Body of pancreas (tissue), 4 donors: ENCODE measurements at regions not wholly inside any gene's neighbourhood (a gene's known extent, or its start where the extent isn't known, plus 50 kb on each side); places are given as distances from the start of the nearest gene placed in this dataset.
"Not testable (repeated sequence)": the region's sequence is repeated elsewhere in the genome, so short reads cannot be mapped to it uniquely, and the experiment has no call there.

ENCODE experiments used
- ATAC-seq: fragments of 150-250 bp; one replicate; pipeline ENCODE4 v1.9.1; 2016
- DNase-seq, 4 donors: peaks; one replicate each; pipeline ENCODE4 v3.0.0-alpha.2; 2019
- H3K27ac ChIP-seq, 4 donors: fragments of 200-600 bp; sonication (generic); 1 replicate in 3 of 4; 2 replicates in 1 of 4; pipeline versions ENCODE4 v1.5.1 to v1.6.1; 2016 to 2019; ENCODE audit warnings: mild to moderate bottlenecking in 1 of 4, mixed read lengths in 1 of 4, moderate library complexity in 1 of 4
- H3K27me3 ChIP-seq, 2 donors: fragments of 200-600 bp; sonication (generic); one replicate each; pipeline ENCODE4 v1.6.0; 2016; ENCODE audit warnings: mild to moderate bottlenecking in 1 of 2
- H3K36me3 ChIP-seq, 2 donors: fragments of 200-600 bp; sonication (generic); replicated peaks in 1 of 2; 2 replicates each; pipeline ENCODE4 v1.5.1; 2016; ENCODE audit warnings: low read depth in 2 of 2; ENCODE audit not compliant: insufficient read depth in 1 of 2
- H3K4me1 ChIP-seq: fragments of 200-600 bp; sonication (generic); one replicate; pipeline ENCODE4 v1.6.0; 2016
- H3K4me3 ChIP-seq, 2 donors: fragments of 200-600 bp; sonication (generic); 1 replicate in 1 of 2; 2 replicates in 1 of 2; pipeline ENCODE4 v1.5.1; 2016 to 2019
- H3K9me3 ChIP-seq, 3 donors: fragments of 200-600 bp; sonication (generic); 1 replicate in 2 of 3; 2 replicates in 1 of 3; pipeline ENCODE4 v1.5.1; 2016
- CTCF ChIP-seq, 7 experiments: fragments of 450-650 bp in 4 of 7; fragments of 200-600 bp in 3 of 7; sonication (generic) in 3 of 7; IDR thresholded peaks; one replicate each; pipeline ENCODE4 v1.5.1; 2016 to 2019; ENCODE audit warnings: antibody characterized with exemption in 7 of 7
- POLR2A ChIP-seq, 3 donors: fragments of 450-650 bp; IDR thresholded peaks; one replicate each; pipeline ENCODE4 v1.6.1; 2016; ENCODE audit warnings: antibody characterized with exemption in 3 of 3, mild to moderate bottlenecking in 2 of 3
- WGBS, 2 donors: methylation state at CpG; one replicate each; pipeline ENCODE4 v1.1.5; 2017; 5-methylcytosine and 5-hydroxymethylcytosine counted together
- intact Hi-C: fragments of 100-400 bp; cut with DNase I; formaldehyde crosslinking; loops from one replicate; pipeline ENCODE4 v1.15.1; 2023

GRCh38 chr1:148362626-148363438 lies 120.3 kb downstream of the PPIAL4G start:
- Histone ChIP-seq H3K27ac (no peak overlapping the region), H3K4me3 (no peak overlapping the region), H3K4me1 (peaks cover 8% of the 10 kb centered on the region), H3K9me3 (no peaks in the 10 kb centered on the region), H3K36me3 (no peaks in the 10 kb centered on the region), H3K27me3 (peaks cover 0 to 11% of the 10 kb centered on the region in 2 donors)
- WGBS, 2 donors = 42 to 65% methylated on average over 19 to 28 of the region's 29 CpGs
- TF ChIP-seq POLR2A (IDR thresholded peaks at IDR 0.05) = no peak
- TF ChIP-seq CTCF (IDR thresholded peaks at IDR 0.05) = no peak
- intact Hi-C loops = no loop called here
- ATAC-seq (no peak), DNase-seq (peak in 3 of 4 donors; percentile 19 to 30 (median 25))

GRCh38 chr1:148362216-148362611 lies 120.9 kb downstream of the PPIAL4G start:
- no peak for ATAC-seq

GRCh38 chr1:148361427-148362215 lies 121.5 kb downstream of the PPIAL4G start:
- peaks cover 0 to 12% of the 10 kb centered on the region in 2 donors for H3K27me3 ChIP-seq
- ATAC-seq, H3K4me1 ChIP-seq, H3K36me3 ChIP-seq, intact Hi-C loops, H3K27ac ChIP-seq, H3K4me3 ChIP-seq, H3K9me3 ChIP-seq: not testable (repeated sequence)
- TF ChIP-seq CTCF (IDR thresholded peaks at IDR 0.05) = peak in 6 of 7 experiments; percentile 7 to 42 (median 33)
- peak; percentile 47 to 69 (median 52) for DNase-seq
- 11 to 21% methylated on average over 23 to 34 of the region's 34 CpGs for WGBS, 2 donors

More at GRCh38 chr1:148362216-148362611, 120.9 kb downstream of the PPIAL4G start:
- DNase-seq = no peak
- peaks cover 0 to 12% of the 10 kb centered on the region in 2 donors for H3K27me3 ChIP-seq
- no peaks in the 10 kb centered on the region for H3K36me3 ChIP-seq
- WGBS, 2 donors = 13 to 22% methylated on average over 20 of the region's 20 CpGs
- H3K4me1 ChIP-seq = peaks cover 8% of the 10 kb centered on the region
- intact Hi-C loops = no loop called here
- no peak overlapping the region for H3K27ac ChIP-seq
- TF ChIP-seq CTCF (IDR thresholded peaks at IDR 0.05) = no peak
- no peak for TF ChIP-seq POLR2A (IDR thresholded peaks at IDR 0.05)
- no peaks in the 10 kb centered on the region for H3K9me3 ChIP-seq
- no peak overlapping the region for H3K4me3 ChIP-seq

- Histone ChIP-seq H3K9me3 (no peaks in the 10 kb centered on the region), H3K4me1 (peaks cover 8% of the 10 kb centered on the region), H3K27me3 (peaks cover 0 to 26% of the 10 kb centered on the region in 2 donors), H3K27ac (no peak overlapping the region), H3K36me3 (no peaks in the 10 kb centered on the region), H3K4me3 (no peak overlapping the region)
- intact Hi-C loops = no loop called here
- DNase-seq (no peak), ATAC-seq (no peak)
- TF ChIP-seq POLR2A (IDR thresholded peaks at IDR 0.05) (no peak), CTCF (IDR thresholded peaks at IDR 0.05) (no peak)
- WGBS, 2 donors = 58 to 63% methylated on average over 1 of the region's 1 CpG
Observed at GRCh38 chr1:148357037-148357436, 126.1 kb downstream of the PPIAL4G start.
